Peyer's patch (tissue), 4 donors: ENCODE measurements at regions not wholly inside any gene's neighbourhood (a gene's known extent, or its start where the extent isn't known, plus 50 kb on each side); places are given as distances from the start of the nearest gene placed in this dataset.

Source experiments
- POLR2A ChIP-seq, 2 donors: fragments of 450-650 bp; IDR thresholded peaks; one replicate each; pipeline ENCODE4 v1.5.1; 2017; ENCODE audit warnings: antibody characterized with exemption in 2 of 2, mild to moderate bottlenecking in 2 of 2, moderate library complexity in 2 of 2
- TF ChIP-seq, protein P1 (sequence below), 6 experiments: fragments of 450-650 bp in 4 of 6; fragments of 200-600 bp in 2 of 6; sonication (generic) in 1 of 6; IDR thresholded peaks; one replicate each; pipeline ENCODE4 v1.5.1; 2017 to 2019; ENCODE audit warnings: antibody characterized with exemption in 6 of 6, mild to moderate bottlenecking in 3 of 6, moderate library complexity in 1 of 6

DNA sequence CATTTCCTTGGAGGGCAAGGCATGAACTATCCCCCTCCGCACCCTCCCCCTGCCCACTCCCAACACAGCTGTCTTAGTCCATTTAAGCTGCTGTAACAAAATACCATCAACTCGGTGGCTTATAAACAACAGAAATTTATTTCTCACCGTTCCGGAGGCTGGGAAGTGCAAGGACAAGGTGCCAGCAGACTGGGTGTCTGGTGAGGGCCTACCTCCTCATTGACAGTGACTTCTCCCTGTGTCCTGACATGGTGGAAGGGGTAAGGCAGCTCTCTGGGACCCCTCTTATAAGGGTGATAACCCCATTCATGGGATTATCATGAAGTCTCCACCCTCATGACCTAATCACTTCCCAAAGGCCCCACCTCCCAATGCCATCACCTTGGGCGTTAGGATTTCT is 114.3 kb upstream of the MAFB start:
- TF ChIP-seq, protein P1, sequence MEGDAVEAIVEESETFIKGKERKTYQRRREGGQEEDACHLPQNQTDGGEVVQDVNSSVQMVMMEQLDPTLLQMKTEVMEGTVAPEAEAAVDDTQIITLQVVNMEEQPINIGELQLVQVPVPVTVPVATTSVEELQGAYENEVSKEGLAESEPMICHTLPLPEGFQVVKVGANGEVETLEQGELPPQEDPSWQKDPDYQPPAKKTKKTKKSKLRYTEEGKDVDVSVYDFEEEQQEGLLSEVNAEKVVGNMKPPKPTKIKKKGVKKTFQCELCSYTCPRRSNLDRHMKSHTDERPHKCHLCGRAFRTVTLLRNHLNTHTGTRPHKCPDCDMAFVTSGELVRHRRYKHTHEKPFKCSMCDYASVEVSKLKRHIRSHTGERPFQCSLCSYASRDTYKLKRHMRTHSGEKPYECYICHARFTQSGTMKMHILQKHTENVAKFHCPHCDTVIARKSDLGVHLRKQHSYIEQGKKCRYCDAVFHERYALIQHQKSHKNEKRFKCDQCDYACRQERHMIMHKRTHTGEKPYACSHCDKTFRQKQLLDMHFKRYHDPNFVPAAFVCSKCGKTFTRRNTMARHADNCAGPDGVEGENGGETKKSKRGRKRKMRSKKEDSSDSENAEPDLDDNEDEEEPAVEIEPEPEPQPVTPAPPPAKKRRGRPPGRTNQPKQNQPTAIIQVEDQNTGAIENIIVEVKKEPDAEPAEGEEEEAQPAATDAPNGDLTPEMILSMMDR (IDR thresholded peaks at IDR 0.05) = no peak
- TF ChIP-seq POLR2A (IDR thresholded peaks at IDR 0.05) = no peak
